GM18867 (cell line): ENCODE measurements at regions not wholly inside any gene's neighbourhood (a gene's known extent, or its start where the extent isn't known, plus 50 kb on each side); places are given as distances from the start of the nearest gene placed in this dataset.
"Not testable (repeated sequence)": the region's sequence is repeated elsewhere in the genome, so short reads cannot be mapped to it uniquely, and the experiment has no call there.

Experiments used
- ATAC-seq: cut with Tn5 transposase; IDR thresholded peaks from one replicate; pipeline ENCODE4 v1.9.1; 2021; ENCODE audit warnings: mild to moderate bottlenecking, moderate library complexity; ENCODE audit not compliant: unreplicated experiment

DNA sequence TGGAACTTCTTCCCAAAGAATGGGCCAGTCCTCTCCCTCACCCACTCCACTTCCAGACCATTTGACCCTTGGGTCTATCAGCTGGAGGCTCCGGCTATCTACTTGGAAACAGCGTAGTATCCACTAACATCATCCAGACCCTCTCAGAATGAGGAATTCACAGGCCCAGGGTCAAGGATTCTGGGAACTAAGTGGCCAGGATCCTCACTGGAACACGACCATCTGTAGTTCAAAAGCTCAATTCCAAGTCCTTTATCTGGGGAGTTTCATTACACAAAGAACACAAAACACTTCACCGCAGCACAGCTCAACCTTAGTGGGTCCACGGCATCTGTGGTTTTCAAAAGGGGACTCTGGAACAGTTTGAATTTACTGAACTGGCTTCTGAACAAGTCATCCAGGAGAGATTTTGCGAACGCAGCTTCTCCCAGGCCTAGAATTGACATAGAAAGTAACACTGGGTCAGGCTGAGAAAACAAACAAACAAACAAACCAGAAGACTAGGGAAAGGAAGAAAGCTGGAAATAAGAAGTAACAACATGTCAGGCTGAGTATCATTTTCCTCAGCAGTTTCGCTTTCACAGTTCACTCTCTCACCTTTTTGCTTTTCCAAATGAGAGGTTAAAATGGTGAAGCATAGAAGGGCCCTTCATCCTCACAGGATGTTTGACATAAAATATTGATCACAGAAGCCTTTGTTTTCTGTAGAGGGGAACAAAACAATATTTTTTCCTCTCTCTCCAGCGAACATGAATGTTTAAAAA, 57.6 kb upstream of the USP6NL start:
- no peak for ATAC-seq

DNA sequence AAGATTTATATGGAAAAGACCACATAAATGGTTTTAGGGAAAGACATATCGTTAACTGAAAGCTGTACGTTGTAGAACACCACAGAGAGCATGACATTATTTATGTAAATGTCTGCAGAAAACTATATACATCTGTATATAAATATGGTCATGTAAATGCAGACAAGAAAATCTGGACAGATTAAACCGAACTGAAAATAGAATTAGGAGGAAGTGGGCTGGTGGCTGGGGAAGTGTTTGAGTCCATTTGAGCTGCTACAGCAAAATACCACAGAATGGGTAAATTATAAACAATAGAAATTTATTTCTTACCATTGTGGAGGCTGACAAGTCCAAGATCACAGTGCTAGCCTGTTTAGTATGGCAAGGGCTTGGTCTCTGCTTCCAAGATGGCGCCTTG, 56.3 kb upstream of the USP6NL start:
- ATAC-seq: no peak

DNA sequence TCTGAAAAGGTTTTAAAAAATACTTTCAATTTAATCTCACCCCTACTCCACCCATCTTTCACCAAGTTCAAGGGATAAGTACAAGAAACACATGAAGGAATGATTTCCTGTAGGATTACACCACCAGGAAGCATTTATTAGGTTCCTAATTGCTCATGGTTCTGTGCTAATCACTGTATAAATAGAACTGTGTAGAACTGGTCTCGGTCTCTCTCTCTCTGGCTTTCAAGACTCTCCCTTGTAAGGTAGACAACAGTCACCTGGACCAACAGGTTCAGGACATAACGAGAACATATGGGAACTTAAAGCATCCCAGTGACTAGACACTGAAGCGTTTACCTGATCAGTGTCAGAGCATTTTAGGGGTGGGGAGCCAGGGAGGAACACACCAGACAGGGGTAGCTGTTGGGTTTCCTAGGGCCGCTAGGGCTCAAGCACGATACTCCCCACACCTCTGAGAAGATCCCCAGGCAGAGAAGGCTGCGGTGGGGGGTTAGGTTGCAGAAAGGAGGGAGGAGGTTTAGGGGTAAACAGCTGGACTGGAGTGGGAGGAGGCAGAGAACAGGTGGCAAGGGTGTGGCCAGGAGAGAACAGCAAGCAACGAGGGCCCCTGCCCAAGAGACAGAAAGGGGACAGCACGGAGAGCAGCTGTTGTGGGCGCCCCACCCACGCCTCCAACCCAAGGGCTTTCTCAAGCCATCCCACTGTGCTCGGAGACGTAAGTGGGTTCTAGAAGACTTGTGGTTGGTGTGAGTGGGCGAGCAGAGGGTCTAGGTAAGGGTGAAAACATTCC, 52.5 kb upstream of the USP6NL start:
- ATAC-seq: peak; percentile 69

DNA sequence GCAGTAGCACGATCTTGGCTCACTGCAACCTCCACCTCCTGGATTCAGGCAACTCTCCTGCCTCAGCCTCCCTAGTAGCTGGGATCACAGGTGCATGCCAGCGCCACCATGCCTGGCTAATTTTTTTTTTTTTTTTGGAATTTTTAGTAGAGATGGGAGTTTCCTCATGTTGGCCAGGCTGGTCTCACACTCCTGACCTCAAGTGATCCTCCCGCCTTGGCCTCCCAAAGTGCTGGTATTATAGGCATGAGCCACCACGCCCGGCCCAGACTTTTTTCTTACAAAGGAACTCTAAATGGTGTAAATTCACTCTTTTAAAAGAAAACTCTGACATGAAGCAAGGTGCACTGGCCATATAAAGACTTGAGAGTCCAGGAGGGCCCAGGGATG, 51.7 kb upstream of the USP6NL start:
- ATAC-seq: not testable (repeated sequence)

DNA sequence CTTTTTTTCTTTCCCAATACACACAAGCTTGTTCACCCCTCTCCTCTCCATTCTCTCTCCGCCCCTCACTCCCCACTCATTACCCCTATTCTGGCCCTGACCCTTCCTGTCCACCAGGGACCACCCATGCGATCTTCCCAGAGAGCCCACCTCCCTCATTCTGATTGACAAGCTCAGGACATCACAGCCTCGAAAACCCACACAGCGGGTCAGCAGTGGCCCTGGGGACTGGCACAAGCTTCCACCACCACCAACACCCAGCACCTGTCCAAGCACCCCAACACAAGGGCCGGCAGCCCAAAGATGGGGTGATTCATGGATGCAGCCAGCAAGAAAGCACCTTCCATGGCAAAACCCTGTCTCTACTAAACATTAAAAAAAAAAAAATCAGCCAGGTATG, 50.0 kb upstream of the USP6NL start:
- no peak for ATAC-seq
